Calu3 (cell line): ENCODE measurements at regions not wholly inside any gene's neighbourhood (a gene's known extent, or its start where the extent isn't known, plus 50 kb on each side); places are given as distances from the start of the nearest gene placed in this dataset.

Source experiments
- BruUV-seq: library from RNA; stranded (reverse); fragments of 400-500 nt; replicated peaks from 2 replicates; lab custom pipeline; 2021; lab: Mats Ljungman, UMichigan
- CTCF ChIA-PET: fragments of 300-600 bp; sonication (Branson Sonifier 250); formaldehyde crosslinking; loops from one replicate; lab custom pipeline; 2022; ENCODE audit warnings: antibody characterized with exemption; lab: Charles Lee
- DNase-seq: peaks from one replicate; pipeline ENCODE4 v3.0.0; 2022
- H3K27ac Mint-ChIP-seq: one replicate; pipeline ENCODE4 v1.8.0; 2022; ENCODE audit warnings: mixed read lengths; ENCODE audit not compliant: unreplicated experiment
- H3K27me3 Mint-ChIP-seq: one replicate; pipeline ENCODE4 v1.8.0; 2022; ENCODE audit warnings: mixed read lengths; ENCODE audit not compliant: unreplicated experiment
- H3K36me3 Mint-ChIP-seq: one replicate; pipeline ENCODE4 v1.8.0; 2022; ENCODE audit warnings: mild to moderate bottlenecking, moderate library complexity, mixed read lengths; ENCODE audit not compliant: insufficient read depth, unreplicated experiment
- H3K4me1 Mint-ChIP-seq: one replicate; pipeline ENCODE4 v1.8.0; 2022; ENCODE audit warnings: mild to moderate bottlenecking, low read depth, mixed read lengths; ENCODE audit not compliant: unreplicated experiment
- H3K4me3 Mint-ChIP-seq: one replicate; pipeline ENCODE4 v1.8.0; 2022; ENCODE audit warnings: mild to moderate bottlenecking, low read depth, moderate library complexity, mixed read lengths; ENCODE audit not compliant: unreplicated experiment
- H3K9me3 Mint-ChIP-seq: one replicate; pipeline ENCODE4 v1.8.0; 2022; ENCODE audit warnings: low read depth, mixed read lengths; ENCODE audit not compliant: unreplicated experiment
- intact Hi-C: fragments of 100-400 bp; cut with micrococcal nuclease; formaldehyde crosslinking; loops from one replicate; pipeline ENCODE4 v1.10.0; 2022; ENCODE audit not compliant: unreplicated experiment
- TF ChIP-seq, protein P1 (sequence below): fragments of 200-600 bp; IDR thresholded peaks from one replicate; pipeline ENCODE4 v1.8.0; 2022; ENCODE audit warnings: antibody characterized with exemption; ENCODE audit not compliant: unreplicated experiment

DNA sequence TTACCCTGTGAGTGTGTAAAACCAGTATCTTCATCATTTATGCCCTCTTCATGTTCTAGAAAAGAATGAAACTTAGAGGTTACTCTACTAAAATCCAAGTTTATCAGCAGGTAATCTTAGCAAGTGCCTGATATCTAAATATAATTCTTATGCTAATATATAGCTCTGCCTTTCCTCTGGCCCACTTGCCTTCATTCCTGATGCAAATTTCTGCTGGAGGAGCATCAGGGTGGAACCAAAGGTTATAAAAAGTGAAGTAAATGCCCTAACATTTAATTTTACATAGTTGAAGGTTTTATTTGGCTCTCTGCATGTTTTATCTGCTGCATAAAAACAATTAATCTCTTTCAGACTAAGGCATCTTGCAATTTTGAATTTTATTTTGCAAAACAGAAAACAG, 936.2 kb downstream of the ROBO2 start:
- H3K36me3 Mint-ChIP-seq = no peaks in the 10 kb centered on the region
- no peaks in the 10 kb centered on the region for H3K27me3 Mint-ChIP-seq
- no TSS peak for BruUV-seq
- CTCF ChIA-PET = interaction anchor here (0.6 kb wide), 1 partner anchor 1032 kb away, joined by 3 read pairs; no protein-coding TSS in a partner anchor
- peaks cover 2% of the 10 kb centered on the region for H3K9me3 Mint-ChIP-seq
- no peak overlapping the region for H3K4me3 Mint-ChIP-seq
- TF ChIP-seq, protein P1, sequence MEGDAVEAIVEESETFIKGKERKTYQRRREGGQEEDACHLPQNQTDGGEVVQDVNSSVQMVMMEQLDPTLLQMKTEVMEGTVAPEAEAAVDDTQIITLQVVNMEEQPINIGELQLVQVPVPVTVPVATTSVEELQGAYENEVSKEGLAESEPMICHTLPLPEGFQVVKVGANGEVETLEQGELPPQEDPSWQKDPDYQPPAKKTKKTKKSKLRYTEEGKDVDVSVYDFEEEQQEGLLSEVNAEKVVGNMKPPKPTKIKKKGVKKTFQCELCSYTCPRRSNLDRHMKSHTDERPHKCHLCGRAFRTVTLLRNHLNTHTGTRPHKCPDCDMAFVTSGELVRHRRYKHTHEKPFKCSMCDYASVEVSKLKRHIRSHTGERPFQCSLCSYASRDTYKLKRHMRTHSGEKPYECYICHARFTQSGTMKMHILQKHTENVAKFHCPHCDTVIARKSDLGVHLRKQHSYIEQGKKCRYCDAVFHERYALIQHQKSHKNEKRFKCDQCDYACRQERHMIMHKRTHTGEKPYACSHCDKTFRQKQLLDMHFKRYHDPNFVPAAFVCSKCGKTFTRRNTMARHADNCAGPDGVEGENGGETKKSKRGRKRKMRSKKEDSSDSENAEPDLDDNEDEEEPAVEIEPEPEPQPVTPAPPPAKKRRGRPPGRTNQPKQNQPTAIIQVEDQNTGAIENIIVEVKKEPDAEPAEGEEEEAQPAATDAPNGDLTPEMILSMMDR = no peak
- no peak overlapping the region for H3K27ac Mint-ChIP-seq
- H3K4me1 Mint-ChIP-seq = no peaks in the 10 kb centered on the region
- intact Hi-C loops = no loop called here
- DNase-seq = no peak

GRCh38 chr3:78003090-78003489, 963.2 kb downstream of the ROBO2 start:
- Mint-ChIP-seq H3K9me3 (no peaks in the 10 kb centered on the region), H3K4me3 (no peak overlapping the region), H3K36me3 (no peaks in the 10 kb centered on the region), H3K4me1 (no peaks in the 10 kb centered on the region), H3K27me3 (no peaks in the 10 kb centered on the region), H3K27ac (no peak overlapping the region)
- no TSS peak for BruUV-seq
- intact Hi-C loops = no loop called here
- CTCF ChIA-PET = no interaction called here
- DNase-seq = no peak
- TF ChIP-seq, protein P1 = no peak

- BruUV-seq = no TSS peak
- intact Hi-C loops = no loop called here
- Mint-ChIP-seq H3K27me3 (no peaks in the 10 kb centered on the region), H3K9me3 (peaks cover 5% of the 10 kb centered on the region), H3K4me3 (no peak overlapping the region), H3K27ac (no peak overlapping the region), H3K4me1 (no peaks in the 10 kb centered on the region), H3K36me3 (no peaks in the 10 kb centered on the region)
- no peak for DNase-seq
- TF ChIP-seq, protein P1 = no peak
- CTCF ChIA-PET = no interaction called here
These were observed 964.7 kb downstream of the ROBO2 start for GRCh38 chr3:78004571-78004970.

GRCh38 chr3:78013653-78014052, 973.8 kb downstream of the ROBO2 start:
- CTCF ChIA-PET = no interaction called here
- TF ChIP-seq, protein P1 = no peak
- Mint-ChIP-seq H3K36me3 (no peaks in the 10 kb centered on the region), H3K4me3 (no peak overlapping the region), H3K9me3 (peaks cover 5% of the 10 kb centered on the region), H3K27me3 (no peaks in the 10 kb centered on the region), H3K27ac (no peak overlapping the region), H3K4me1 (no peaks in the 10 kb centered on the region)
- DNase-seq = no peak
- intact Hi-C loops = no loop called here
- BruUV-seq = no TSS peak
